SH-SY5Y (cell line): ENCODE measurements at regions not wholly inside any gene's neighbourhood (a gene's known extent, or its start where the extent isn't known, plus 50 kb on each side); places are given as distances from the start of the nearest gene placed in this dataset.

Experiments
- GATA2 ChIP-seq: IDR thresholded peaks from 2 replicates; pipeline ENCODE4 v1.6.1; 2011; ENCODE audit warnings: mild to moderate bottlenecking, low read depth, low read length
- GATA3 ChIP-seq: IDR thresholded peaks from 2 replicates; pipeline ENCODE4 v1.6.1; 2011; ENCODE audit warnings: low read depth, mild to moderate bottlenecking, low read length, moderate library complexity

DNA sequence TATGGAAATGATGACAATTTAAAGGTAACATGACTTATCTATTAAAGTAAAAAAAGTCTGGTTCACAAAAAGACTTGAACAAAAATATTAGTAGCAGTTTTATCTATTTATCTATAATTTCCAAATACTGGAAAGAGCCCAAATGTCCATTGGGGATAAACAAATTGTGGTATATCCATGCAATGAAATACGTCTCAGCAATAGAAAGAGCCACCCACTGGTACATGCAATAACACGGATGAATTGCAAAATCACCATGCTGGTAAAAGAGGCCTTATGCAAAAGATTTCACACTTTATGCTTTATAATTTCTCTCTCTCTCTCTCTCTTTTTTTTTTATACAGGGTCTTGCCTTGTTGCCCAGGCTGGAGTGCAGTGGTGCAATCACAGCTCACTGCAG is 91.4 kb upstream of the ASAP2 start:
- TF ChIP-seq GATA3 (no peak), GATA2 (no peak)

DNA sequence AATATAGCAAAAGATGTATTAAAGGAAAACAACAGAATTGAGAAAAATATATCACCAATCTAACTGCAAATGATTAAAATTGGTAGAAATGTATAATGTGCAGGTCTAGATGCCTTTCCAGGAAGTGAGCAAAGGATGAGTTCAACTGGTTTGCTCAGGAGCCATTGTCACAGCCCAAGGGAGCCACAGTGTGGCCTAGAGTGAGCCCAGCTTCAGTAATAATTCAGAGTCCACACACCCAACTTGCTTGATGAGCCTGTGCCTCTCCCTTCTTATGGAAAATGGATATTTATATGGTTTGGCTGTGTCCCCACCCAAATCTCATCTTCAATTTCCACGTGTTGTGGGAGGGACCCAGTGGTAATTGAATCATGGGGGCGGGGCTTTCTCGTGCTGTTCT is 92.2 kb upstream of the ASAP2 start:
- TF ChIP-seq GATA2 (no peak), GATA3 (no peak)

DNA sequence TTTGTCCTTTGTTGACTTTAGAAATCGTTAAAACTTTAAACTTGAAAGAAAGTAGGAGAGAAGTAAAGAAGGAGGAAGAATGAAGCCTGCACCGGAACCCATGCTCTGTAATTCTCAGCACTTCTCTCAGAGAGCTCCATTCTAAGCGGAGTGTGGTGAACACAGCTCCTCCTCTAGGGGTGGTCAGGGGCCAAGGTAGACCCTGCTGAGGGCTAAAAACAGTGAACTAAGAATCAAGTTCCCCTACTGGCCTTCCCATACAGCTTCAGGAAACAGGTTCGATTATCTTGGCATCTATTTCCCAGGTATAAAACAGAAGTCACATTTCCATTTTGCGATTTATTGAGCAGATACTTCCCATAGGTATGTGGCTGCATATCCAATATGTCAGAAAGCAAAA is 92.7 kb upstream of the ASAP2 start:
- no peak for TF ChIP-seq GATA2

DNA sequence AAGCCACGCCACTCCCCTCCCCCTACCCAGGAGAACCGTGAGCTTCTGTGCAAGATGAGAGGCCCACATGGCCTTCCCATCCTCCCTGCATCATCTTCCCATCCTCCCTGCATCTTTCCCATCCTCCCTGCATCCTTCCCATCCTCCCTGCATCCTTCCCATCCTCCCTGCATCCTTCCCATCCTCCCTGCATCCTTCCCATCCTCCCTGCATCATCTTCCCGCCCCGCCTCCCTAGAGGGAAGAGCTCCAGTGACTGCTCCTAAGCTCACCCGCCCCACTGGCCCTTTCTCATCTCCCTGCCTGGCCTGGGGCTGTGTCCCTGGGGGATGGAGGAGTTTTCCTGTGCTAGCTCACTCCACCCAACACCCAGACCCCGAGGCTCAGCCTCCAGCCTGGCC is 93.3 kb upstream of the ASAP2 start:
- no peak for TF ChIP-seq GATA2
- no peak for TF ChIP-seq GATA3

DNA sequence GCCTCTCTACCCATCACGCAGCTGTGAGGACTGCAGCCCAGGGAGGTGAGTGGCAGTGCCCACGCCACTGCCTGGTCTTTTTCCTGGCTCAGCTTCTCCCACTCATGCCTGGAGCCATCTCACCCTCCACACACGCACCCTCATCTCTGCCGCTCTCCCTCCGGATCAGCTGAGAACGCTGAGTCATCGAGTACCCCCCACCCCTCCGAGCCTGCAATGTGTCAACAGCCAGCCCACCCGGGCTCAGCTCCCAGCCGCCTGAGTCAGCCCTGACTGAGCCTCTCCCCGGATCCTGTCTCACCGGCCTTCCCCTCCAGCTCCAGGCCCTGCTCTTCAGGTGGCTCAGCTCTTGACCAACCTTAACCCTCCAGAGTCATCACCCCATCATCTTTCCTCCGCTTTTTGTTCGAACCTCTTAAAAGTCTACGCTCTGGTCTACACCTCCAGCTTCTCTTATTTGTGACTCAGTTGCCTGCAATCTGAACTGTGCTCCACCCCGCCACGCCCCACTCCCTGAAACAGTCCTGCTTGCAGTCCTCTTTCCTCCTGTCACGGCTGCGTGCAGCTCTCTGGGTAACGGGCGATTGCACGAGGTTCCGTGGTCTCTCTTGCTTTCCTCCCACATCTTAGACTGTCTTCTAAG is 94.4 kb upstream of the ASAP2 start:
- TF ChIP-seq GATA3 (no peak), GATA2 (no peak)

DNA sequence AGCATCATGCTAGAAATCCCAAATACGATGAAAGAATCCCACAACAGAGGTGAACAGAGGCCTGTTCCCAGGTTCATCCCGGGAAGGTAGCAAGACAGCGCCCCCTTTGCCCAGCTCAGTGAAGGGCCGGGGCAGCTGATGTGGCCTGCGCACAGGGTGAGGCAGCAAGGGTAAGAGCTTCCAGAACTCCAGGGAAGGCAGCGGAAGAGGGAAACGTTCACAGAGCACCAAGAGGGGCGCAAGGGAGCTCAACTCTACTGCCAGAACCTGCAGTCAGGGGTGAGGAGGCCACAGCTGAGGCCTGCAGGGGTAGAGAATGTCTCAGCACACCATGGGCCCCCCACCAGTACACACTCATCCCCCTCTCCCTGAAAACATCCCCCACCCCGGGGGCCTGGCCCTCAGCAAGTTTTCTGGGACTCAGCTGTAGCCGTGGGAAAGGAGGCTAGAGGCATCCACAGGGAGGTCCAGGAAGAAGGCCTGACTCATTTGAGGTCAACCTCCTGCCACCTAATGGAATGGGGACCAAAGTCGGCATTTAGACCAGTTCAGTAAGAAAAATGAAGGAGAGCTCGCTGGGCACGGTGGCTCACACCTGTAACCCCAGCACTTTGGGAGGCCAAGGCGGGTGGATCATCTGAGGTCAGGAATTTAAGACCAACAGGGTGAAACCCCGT is 95.6 kb upstream of the ASAP2 start:
- TF ChIP-seq GATA3, result no peak
- TF ChIP-seq GATA2, result no peak

DNA sequence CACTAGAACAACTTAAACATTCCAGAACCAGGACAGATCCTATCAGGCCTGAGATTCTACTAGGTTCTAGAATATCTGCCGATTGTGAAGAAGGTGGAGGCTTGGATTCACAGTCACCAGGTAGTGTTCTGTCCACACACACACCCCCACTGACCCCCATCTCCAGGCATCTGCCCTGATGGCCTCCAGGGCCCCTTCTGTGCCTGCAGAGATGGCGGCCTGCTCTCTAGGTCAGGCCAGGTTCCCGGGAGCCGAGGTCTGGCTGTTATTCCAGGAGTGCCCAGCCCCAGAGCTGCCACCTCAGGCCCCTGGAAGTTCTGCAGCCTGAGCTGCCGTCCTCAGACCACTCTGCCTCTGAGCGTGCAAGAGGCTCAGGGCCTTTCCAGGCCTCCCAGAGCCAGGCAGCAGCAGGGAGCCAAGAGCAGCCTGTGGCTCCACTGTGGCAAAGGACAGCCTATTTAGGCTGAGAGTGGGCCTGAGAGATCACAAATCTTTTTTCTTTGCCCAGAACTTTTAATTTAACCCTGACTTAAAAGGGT is 96.2 kb upstream of the ASAP2 start:
- TF ChIP-seq GATA3 (no peak), GATA2 (no peak)

DNA sequence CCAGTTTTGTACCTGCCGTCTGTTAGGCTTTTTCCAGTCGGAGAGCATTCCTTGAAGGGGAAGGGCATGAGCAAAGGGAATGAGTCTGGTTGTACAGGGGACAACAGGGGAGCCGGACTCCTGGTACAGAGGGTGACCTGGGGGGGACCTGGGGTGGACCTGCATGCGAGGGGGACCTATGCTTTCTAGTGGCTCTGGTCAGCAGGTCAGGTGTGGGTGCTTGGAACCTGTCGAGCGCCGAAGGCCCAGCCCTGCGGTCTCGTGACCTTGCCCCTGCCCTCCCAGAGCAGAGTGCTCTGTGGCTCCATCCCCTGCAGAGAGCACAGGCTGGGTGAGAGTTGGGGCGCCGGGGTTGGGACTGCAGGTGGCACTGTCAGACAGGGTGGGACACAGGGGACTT is 96.7 kb upstream of the ASAP2 start:
- TF ChIP-seq GATA2 (no peak), GATA3 (no peak)

DNA sequence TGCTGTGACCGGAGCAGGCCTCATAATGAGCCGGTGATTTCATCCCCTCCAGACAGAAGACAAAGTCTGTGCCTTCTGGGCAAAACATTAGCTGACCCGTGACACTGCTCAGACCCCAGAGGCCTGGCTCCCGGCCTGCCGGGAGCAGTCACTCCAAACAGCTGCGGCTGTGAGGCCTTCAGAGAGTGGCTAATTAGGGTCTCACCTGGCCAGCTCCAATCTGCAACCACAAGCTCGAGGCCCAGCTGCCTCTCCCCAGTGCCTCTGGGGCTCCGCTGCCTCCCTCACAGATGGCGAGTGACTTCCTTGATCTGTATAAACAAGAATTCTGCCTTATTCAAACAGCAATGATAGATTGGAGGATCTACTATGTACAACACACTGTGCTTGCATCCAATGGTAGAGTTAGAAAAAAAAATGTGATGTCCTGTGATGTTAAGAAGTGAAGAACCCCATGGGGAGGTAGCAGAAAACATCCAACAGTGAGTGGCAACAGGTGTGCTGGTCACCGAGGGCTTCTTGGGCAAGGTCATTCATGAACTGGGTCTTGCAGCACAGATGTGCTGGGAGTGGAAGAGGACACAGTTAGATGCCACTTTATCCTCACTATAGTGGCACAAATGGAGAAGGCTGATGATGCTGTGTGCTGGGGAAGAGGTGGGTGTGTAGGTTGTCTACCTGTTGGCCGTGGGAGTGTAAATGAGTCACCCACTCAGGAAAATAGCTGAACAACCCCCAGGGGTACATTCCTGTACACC is 98.2 kb upstream of the ASAP2 start:
- TF ChIP-seq GATA3, result no peak
- no peak for TF ChIP-seq GATA2

DNA sequence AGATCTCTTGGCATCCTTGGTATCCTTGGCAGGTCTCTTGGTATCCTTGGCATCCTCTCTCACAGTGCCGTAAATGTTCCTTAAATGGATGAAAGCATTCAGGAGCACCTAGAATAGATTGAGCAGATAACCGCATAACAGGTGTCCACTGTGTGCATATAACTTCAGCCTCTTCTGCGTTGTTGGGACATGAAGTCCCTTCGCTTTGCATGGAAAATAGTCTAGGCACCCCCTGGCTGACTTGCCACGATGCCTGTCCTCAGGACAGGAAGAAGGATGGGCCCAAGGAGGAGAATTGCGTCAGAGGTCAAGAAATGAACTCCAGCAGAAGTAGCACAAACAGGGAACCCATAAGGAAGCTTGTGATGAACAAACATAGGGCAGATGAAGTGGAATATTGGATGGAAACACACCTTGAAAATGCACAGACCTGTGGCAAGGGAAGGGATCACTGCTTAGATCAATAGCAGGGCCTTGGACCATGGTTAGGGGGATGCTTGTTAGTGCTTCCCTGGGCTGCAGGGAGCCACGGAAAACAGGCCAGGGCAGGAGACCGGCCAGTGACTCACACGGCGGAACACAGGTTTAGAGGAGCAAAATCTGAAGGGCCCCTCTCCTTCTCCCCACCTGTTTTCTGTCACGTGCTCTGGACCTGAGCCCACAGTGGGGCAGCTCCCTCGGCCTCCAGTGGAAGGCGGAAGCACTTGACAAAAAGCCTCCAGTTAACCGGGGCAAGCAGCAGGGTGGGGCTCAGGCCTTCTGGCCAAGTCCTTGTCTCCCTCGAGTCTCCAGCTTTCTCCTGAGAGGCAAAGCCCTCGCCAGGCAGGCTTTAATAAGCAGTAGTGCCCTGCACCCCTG is 99.2 kb upstream of the ASAP2 start:
- TF ChIP-seq GATA2 (no peak), GATA3 (no peak)

DNA sequence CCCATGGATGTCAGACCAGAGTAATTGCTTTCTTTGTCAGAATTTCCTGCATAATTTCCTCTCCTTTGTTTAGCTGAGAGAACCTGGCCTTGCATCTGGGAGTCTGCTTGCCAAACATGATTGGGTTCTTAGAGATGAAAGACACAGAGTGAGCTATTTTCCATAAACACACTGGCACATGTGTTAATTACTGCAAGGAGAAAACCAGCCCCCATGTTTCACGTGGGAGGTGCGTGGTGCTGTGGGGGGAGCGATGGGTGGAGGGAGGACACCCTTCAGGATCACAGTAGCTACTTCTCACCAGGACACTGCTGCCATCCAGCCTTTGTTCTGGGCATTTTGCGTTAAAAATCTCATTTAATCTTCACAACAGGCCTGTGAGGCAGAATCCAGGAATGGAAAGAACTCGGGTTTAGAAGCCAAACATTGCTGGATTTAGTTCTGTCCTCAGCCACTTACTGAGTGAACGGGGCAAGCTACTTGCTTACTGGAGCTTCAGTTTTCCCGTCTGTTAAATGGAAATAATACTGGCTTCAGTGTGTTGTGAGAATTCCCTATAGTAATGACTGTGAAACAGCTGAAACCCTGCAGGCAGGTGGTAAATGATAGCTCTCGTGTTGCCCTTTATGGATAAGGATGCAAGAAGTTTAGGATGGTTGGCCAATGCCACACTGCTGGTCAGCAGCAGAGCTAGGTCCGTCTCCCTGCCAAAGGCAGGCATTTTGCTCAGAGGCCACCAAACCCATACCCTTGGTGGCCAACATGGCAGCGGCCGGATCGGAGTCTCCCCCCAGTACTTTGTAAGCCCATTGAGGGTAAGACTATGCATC is 100.1 kb upstream of the ASAP2 start:
- TF ChIP-seq GATA3, result no peak
- no peak for TF ChIP-seq GATA2

DNA sequence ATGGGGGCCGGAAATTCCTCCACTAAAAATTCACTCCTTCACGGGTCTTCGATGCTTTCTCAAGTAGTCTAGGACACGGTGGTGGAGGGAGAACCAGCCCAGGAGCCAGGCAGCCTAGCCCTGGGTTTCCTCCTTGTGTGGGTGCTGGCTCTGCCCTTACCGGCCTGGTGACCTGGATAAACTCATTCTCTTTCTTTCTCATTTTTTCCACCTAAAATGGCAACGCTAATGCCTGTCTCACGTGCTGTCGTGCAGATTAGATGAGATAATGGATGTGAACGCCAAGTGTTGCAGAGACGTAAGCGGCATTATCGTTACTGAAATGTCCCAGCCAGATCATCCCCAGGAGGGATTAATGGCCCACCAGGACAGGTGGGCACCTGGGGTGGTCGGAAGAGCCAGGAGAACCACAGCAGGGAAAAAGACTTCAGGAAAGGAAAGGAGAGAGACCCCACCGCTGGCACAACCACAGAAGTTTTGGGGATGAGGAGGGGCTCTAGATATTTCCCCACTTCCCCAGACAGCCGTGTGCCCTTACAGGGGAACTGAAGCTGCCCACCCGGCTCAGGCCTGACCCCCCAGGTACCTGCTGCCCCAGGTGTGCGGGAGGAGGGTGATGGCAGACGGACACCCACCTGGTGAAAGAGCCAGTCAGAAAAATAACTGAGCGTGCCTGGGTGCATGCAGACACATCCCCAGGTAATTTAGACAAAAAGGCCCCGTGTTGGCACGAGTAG is 100.8 kb upstream of the ASAP2 start:
- TF ChIP-seq GATA3 (no peak), GATA2 (no peak)

DNA sequence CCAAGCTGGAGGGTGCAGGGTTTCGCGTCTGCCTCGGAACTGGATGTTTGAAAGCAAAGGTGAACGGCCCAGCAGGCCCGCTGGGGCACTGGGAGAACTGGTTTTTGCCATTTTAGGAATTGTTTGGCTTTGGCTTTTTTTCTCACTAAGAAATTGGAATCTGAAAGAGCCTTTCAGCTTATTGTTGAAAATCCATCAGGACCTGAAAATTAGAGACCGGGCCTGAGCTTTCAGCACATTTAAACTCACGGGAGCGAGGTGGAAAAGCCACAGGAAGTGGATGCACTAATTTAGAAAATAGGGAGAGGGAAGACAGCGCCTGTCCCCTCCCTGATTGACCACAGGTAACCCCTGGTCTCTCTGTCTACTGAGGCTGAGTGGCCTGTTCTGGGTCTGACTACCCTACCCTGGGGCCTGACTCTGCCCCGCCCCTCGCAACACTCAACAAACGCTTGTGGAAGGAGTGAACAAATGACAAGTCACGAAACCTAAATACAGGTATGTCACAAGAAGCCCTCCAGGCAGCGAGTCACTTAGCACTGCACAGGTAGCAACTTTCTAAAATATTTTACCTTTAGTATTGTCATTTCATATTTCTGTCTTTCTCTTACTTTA is 100.3 kb upstream of the MBOAT2 start:
- no peak for TF ChIP-seq GATA2
- TF ChIP-seq GATA3, result no peak
